GM12878 (cell line): ENCODE measurements at regions not wholly inside any gene's neighbourhood (a gene's known extent, or its start where the extent isn't known, plus 50 kb on each side); places are given as distances from the start of the nearest gene placed in this dataset.

ENCODE experiments used
- ATAC-seq: fragments of 200-7000 bp; cut with Tn5 transposase; 3 replicates; pipeline ENCODE4 v1.9.1; 2020; ENCODE audit warnings: mild to moderate bottlenecking, moderate library complexity
- BruUV-seq: library from RNA; stranded (reverse); fragments of 400-500 nt; replicated peaks from 2 replicates; lab custom pipeline; 2021; lab: Mats Ljungman, UMichigan
- CTCF ChIA-PET: fragments of 300-600 bp; sonication (Branson Sonifier 250); formaldehyde crosslinking; extraction: SDS; loops from one replicate; lab custom pipeline; 2021; ENCODE audit warnings: inconsistent platforms; lab: Yijun Ruan, JAX
- POLR2A ChIA-PET: fragments of 350-600 bp; formaldehyde crosslinking; extraction: SDS; loops from one replicate; lab custom pipeline; 2021; ENCODE audit warnings: inconsistent platforms; lab: Charles Lee
- RAD21 ChIA-PET: fragments of 300-600 bp; sonication (Branson Sonifier 250); formaldehyde crosslinking; loops from one replicate; lab custom pipeline; 2023; ENCODE audit warnings: antibody characterized with exemption; ENCODE audit not compliant: unreplicated experiment; lab: Charles Lee
- SMC1A ChIA-PET: fragments of 300-600 bp; sonication (Branson Sonifier 250); formaldehyde crosslinking; loops from one replicate; lab custom pipeline; 2023; ENCODE audit not compliant: unreplicated experiment, uncharacterized antibody; lab: Charles Lee
- DNase-seq: peaks from one replicate; pipeline ENCODE4 v3.0.0-alpha.2; 2011; ENCODE audit warnings: low read depth, low spot score
- FAIRE-seq: peaks from 3 replicates; lab custom pipeline; 2011; peaks lifted over from hg19 to GRCh38; lab: Jason Lieb, UNC
- H2AFZ ChIP-seq: 2 replicates; pipeline ENCODE4 v1.6.0; 2011; ENCODE audit warnings: low read depth, low read length, control low read depth; ENCODE audit not compliant: control insufficient read depth
- H3K27ac ChIP-seq: 2 replicates; pipeline ENCODE4 v1.5.1; 2011; ENCODE audit warnings: control low read depth; ENCODE audit not compliant: control insufficient read depth, insufficient read depth
- H3K27me3 ChIP-seq, 2 experiments: replicated peaks in 1 of 2; 2 replicates each; pipeline versions ENCODE4 v1.6.0 to v1.6.1; 2011; ENCODE audit warnings: low read length in 1 of 2; ENCODE audit not compliant: control insufficient read depth in 2 of 2, insufficient read depth in 2 of 2
- H3K36me3 ChIP-seq, 2 experiments: 2 replicates each; pipeline ENCODE4 v1.5.1; 2011; ENCODE audit warnings: low read length in 1 of 2; ENCODE audit not compliant: control insufficient read depth in 2 of 2, insufficient read depth in 2 of 2
- H3K4me1 ChIP-seq: 2 replicates; pipeline ENCODE4 v1.6.1; 2011; ENCODE audit warnings: mild to moderate bottlenecking, low read length, moderate library complexity, mixed read lengths; ENCODE audit not compliant: control insufficient read depth, insufficient read depth
- H3K4me2 ChIP-seq: 2 replicates; pipeline ENCODE4 v1.6.0; 2011; ENCODE audit warnings: control low read depth; ENCODE audit not compliant: control insufficient read depth, insufficient read depth
- H3K4me3 ChIP-seq: fragments of 200-600 bp; sonication (generic); 2 replicates; pipeline ENCODE4 v1.5.1; 2016
- H3K79me2 ChIP-seq: 2 replicates; pipeline ENCODE4 v1.6.0; 2011; ENCODE audit warnings: low read length; ENCODE audit not compliant: control insufficient read depth, insufficient read depth
- H3K9ac ChIP-seq: 2 replicates; pipeline ENCODE4 v1.8.0; 2011; ENCODE audit warnings: low read length, control low read depth, mixed read lengths; ENCODE audit not compliant: control insufficient read depth, insufficient read depth
- H3K9me3 ChIP-seq: replicated peaks from 3 replicates; pipeline ENCODE4 v1.5.1; 2011; ENCODE audit warnings: mild to moderate bottlenecking, low read length; ENCODE audit not compliant: control insufficient read depth, insufficient read depth
- H4K20me1 ChIP-seq: 2 replicates; pipeline ENCODE4 v1.6.0; 2011; ENCODE audit not compliant: control insufficient read depth, insufficient read depth
- ATF2 ChIP-seq: IDR thresholded peaks from 2 replicates; pipeline ENCODE4 v1.6.1; 2012; ENCODE audit warnings: low read length, inconsistent platforms
- BRCA1 ChIP-seq: IDR thresholded peaks from 2 replicates; pipeline ENCODE4 v1.6.1; 2011; ENCODE audit warnings: low read depth, low read length, improper control_type of control experiment
- CHD2 ChIP-seq: IDR thresholded peaks from 2 replicates; pipeline ENCODE4 v1.6.1; 2011; ENCODE audit warnings: low read depth, low read length, improper control_type of control experiment, borderline replicate concordance
- EZH2 ChIP-seq: IDR thresholded peaks from 2 replicates; pipeline ENCODE4 v1.6.1; 2012; ENCODE audit warnings: low read depth, mild to moderate bottlenecking, control low read depth, inconsistent platforms, low read length, borderline replicate concordance; ENCODE audit not compliant: control insufficient read depth
- IKZF1 ChIP-seq: fragments of 450-650 bp; conservative IDR thresholded peaks from 2 replicates; pipeline ENCODE4 v1.6.1; 2017; ENCODE audit warnings: antibody characterized with exemption, mild to moderate bottlenecking
- IKZF2 ChIP-seq, 2 experiments: fragments of 450-650 bp; IDR thresholded peaks; 2 replicates each; pipeline ENCODE4 v1.6.1; 2017; ENCODE audit warnings: mild to moderate bottlenecking in 2 of 2, moderate library complexity in 2 of 2
- MEF2B ChIP-seq: fragments of 450-650 bp; IDR thresholded peaks from 2 replicates; pipeline ENCODE4 v1.6.1; 2018; ENCODE audit warnings: mild to moderate bottlenecking, moderate library complexity; ENCODE audit not compliant: partially characterized antibody, poor library complexity, severe bottlenecking
- MYC ChIP-seq: IDR thresholded peaks from 2 replicates; pipeline ENCODE4 v1.6.1; 2011; ENCODE audit warnings: mild to moderate bottlenecking, low read length, moderate library complexity, inconsistent platforms; ENCODE audit not compliant: insufficient read depth, insufficient replicate concordance, insufficient read length, severe bottlenecking
- POU2F2 ChIP-seq: IDR thresholded peaks from 3 replicates; pipeline ENCODE4 v1.6.1; 2011; ENCODE audit warnings: low read depth, mild to moderate bottlenecking, low read length, borderline replicate concordance
- PRDM15 ChIP-seq: fragments of 450-650 bp; formaldehyde crosslinking; IDR thresholded peaks from 2 replicates; pipeline ENCODE4 v1.4.0; 2020; ENCODE audit warnings: mild to moderate bottlenecking, moderate library complexity
- REST ChIP-seq: IDR thresholded peaks from 2 replicates; pipeline ENCODE4 v1.6.1; 2012; ENCODE audit warnings: mild to moderate bottlenecking, low read depth, low read length
- SREBF1 ChIP-seq: IDR thresholded peaks from 2 replicates; pipeline ENCODE4 v1.6.1; 2012; ENCODE audit warnings: mild to moderate bottlenecking, low read length
- SRF ChIP-seq, 2 experiments: IDR thresholded peaks; 2 replicates each; pipeline ENCODE4 v1.6.1; 2011; ENCODE audit warnings: low read depth in 2 of 2, low read length in 2 of 2, mild to moderate bottlenecking in 1 of 2, moderate library complexity in 1 of 2
- STAT3 ChIP-seq: IDR thresholded peaks from 2 replicates; pipeline ENCODE4 v1.6.1; 2011; ENCODE audit warnings: low read depth, low read length, improper control_type of control experiment
- TCF7 ChIP-seq: IDR thresholded peaks from 2 replicates; pipeline ENCODE4 v1.6.1; 2014; ENCODE audit warnings: antibody characterized with exemption, borderline replicate concordance
- ZNF217 ChIP-seq: fragments of 450-650 bp; IDR thresholded peaks from 2 replicates; pipeline ENCODE4 v1.6.1; 2017; ENCODE audit warnings: antibody characterized with exemption, mild to moderate bottlenecking
- WGBS: methylation state at CpG from one replicate; pipeline ENCODE4 v1.1.6; 2016; ENCODE audit warnings: low lambda C conversion rate; ENCODE audit not compliant: insufficient replicate concordance, insufficient coverage; ENCODE audit errors: missing lambda C conversion rate; 5-methylcytosine and 5-hydroxymethylcytosine counted together
- in situ Hi-C: fragments of 300-500 bp; cut with MboI; formaldehyde crosslinking; loops from 9 replicates; pipeline ENCODE4 v1.14.3; 2018; ENCODE audit warnings: mixed read lengths
- intact Hi-C: fragments of 100-400 bp; cut with micrococcal nuclease; formaldehyde crosslinking; loops from one replicate; pipeline ENCODE4 v1.14.2; 2022; ENCODE audit not compliant: unreplicated experiment

- no peak overlapping the region for H3K9ac ChIP-seq
- POLR2A ChIA-PET: no interaction called here
- H3K4me1 ChIP-seq: no peaks in the 10 kb centered on the region
- no peak for ATAC-seq
- TF ChIP-seq ATF2: no peak
- TF ChIP-seq STAT3: no peak
- no peak for TF ChIP-seq PRDM15 (CRISPR knock-in tag)
- TF ChIP-seq EZH2: no peak
- TF ChIP-seq MYC: no peak
- no peak for TF ChIP-seq POU2F2
- TF ChIP-seq IKZF2 (IDR thresholded peaks at IDR 0.05): no peak
- no peak for TF ChIP-seq TCF7
- TF ChIP-seq ZNF217: no peak
- TF ChIP-seq SREBF1: no peak
- TF ChIP-seq MEF2B: no peak
- no peak for TF ChIP-seq SRF (IDR thresholded peaks at IDR 0.05; ENCODE audit: low read depth in 2 of 2, low read length in 2 of 2)
- TF ChIP-seq BRCA1: no peak
- TF ChIP-seq REST: no peak
- TF ChIP-seq IKZF1: no peak
- TF ChIP-seq CHD2: no peak
- TF ChIP-seq, all 136 proteins: peak for 0
- RAD21 ChIA-PET: no interaction called here
- intact Hi-C loops: no loop called here
- SMC1A ChIA-PET: no interaction called here
- H3K9me3 ChIP-seq: no peaks in the 10 kb centered on the region
- no peak for FAIRE-seq
- no peaks in the 10 kb centered on the region for H3K27me3 ChIP-seq
- H4K20me1 ChIP-seq: no peaks in the 10 kb centered on the region
- H3K4me2 ChIP-seq: no peak overlapping the region
- no peaks in the 10 kb centered on the region for H3K79me2 ChIP-seq
- no peak for DNase-seq
- CTCF ChIA-PET: no interaction called here
- H3K27ac ChIP-seq: no peak overlapping the region
- in situ Hi-C loops: no loop called here
- no TSS peak for BruUV-seq
- no peak overlapping the region for H3K4me3 ChIP-seq
- no peaks in the 10 kb centered on the region for H3K36me3 ChIP-seq
- WGBS: 11% methylated on average over 6 of the region's 6 CpGs
- H2AFZ ChIP-seq: no peak overlapping the region
Observed at GRCh38 chr7:52609511-52609910, 425.9 kb upstream of the POM121L12 start.
